ENCODE measurements at regions not wholly inside any gene's neighbourhood (a gene's known extent, or its start where the extent isn't known, plus 50 kb on each side); places are given as distances from the start of the nearest gene placed in this dataset.

- H3K4me3 ChIP-seq (ENCODE audit: low read depth, low read length): no peak overlapping the region
- 64% methylated on average over 3 of the region's 6 CpGs for WGBS (ENCODE audit: insufficient coverage)
- H3K27ac ChIP-seq (ENCODE audit: low read depth, low read length): no peak overlapping the region
- H3K27me3 ChIP-seq (ENCODE audit: control insufficient read depth, insufficient read depth, low read length): no peaks in the 10 kb centered on the region
- H3K36me3 ChIP-seq (ENCODE audit: control insufficient read depth, insufficient read depth, low read length): no peaks in the 10 kb centered on the region
- H3K4me1 ChIP-seq (ENCODE audit: control insufficient read depth, insufficient read depth, low read length): peaks cover 3% of the 10 kb centered on the region
- H3K9me3 ChIP-seq (ENCODE audit: control insufficient read depth, insufficient read depth, low read length): no peaks in the 10 kb centered on the region
- DNase-seq (ENCODE audit: low read depth in 4 of 6, low spot score in 6 of 6): no peak
Observed at GRCh38 chr7:41051062-41051461, 651.8 kb downstream of the INHBA start.

- Histone ChIP-seq H3K9me3 (ENCODE audit: control insufficient read depth, insufficient read depth, low read length) (no peaks in the 10 kb centered on the region), H3K36me3 (ENCODE audit: control insufficient read depth, insufficient read depth, low read length) (no peaks in the 10 kb centered on the region), H3K27ac (ENCODE audit: low read depth, low read length) (no peak overlapping the region), H3K27me3 (ENCODE audit: control insufficient read depth, insufficient read depth, low read length) (no peaks in the 10 kb centered on the region), H3K4me3 (ENCODE audit: low read depth, low read length) (no peak overlapping the region), H3K4me1 (ENCODE audit: control insufficient read depth, insufficient read depth, low read length) (peaks cover 3% of the 10 kb centered on the region)
- DNase-seq (ENCODE audit: low read depth in 4 of 6, low spot score in 6 of 6): no peak
- 88% methylated on average over 2 of the region's 2 CpGs for WGBS (ENCODE audit: insufficient coverage)
Observed at GRCh38 chr7:41048771-41049170, 654.1 kb downstream of the INHBA start.

GRCh38 chr7:41047789-41048191 lies 655.1 kb downstream of the INHBA start:
- Histone ChIP-seq H3K4me3 (ENCODE audit: low read depth, low read length) (no peak overlapping the region), H3K4me1 (ENCODE audit: control insufficient read depth, insufficient read depth, low read length) (peaks cover 3% of the 10 kb centered on the region), H3K9me3 (ENCODE audit: control insufficient read depth, insufficient read depth, low read length) (no peaks in the 10 kb centered on the region), H3K36me3 (ENCODE audit: control insufficient read depth, insufficient read depth, low read length) (no peaks in the 10 kb centered on the region), H3K27me3 (ENCODE audit: control insufficient read depth, insufficient read depth, low read length) (no peaks in the 10 kb centered on the region), H3K27ac (ENCODE audit: low read depth, low read length) (no peak overlapping the region)
- no peak for DNase-seq (ENCODE audit: low read depth in 4 of 6, low spot score in 6 of 6)
- 92% methylated on average over 6 of the region's 9 CpGs for WGBS (ENCODE audit: insufficient coverage)

DNA sequence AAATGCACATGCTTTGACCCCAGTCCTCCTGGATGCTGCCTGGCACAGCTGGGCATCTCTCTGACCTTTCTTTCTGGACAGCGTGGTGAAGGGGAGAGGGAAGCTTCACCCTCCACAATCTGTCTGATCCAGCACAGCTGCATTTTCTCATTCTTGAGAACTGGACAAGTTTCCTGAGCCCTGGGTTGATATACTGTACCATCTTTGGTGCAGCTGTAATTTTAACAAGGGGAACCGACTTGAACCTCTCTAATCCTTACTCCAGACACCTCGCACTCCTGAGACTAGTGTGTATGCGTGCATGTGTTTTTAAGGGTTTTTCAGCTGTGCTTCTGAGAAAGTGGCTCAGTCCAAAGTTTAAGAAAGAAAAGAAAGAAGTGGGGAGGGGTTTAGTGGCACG lies 655.7 kb downstream of the INHBA start:
- Histone ChIP-seq H3K4me1 (ENCODE audit: control insufficient read depth, insufficient read depth, low read length) (peaks cover 3% of the 10 kb centered on the region), H3K4me3 (ENCODE audit: low read depth, low read length) (no peak overlapping the region), H3K27ac (ENCODE audit: low read depth, low read length) (no peak overlapping the region), H3K36me3 (ENCODE audit: control insufficient read depth, insufficient read depth, low read length) (no peaks in the 10 kb centered on the region), H3K27me3 (ENCODE audit: control insufficient read depth, insufficient read depth, low read length) (no peaks in the 10 kb centered on the region), H3K9me3 (ENCODE audit: control insufficient read depth, insufficient read depth, low read length) (no peaks in the 10 kb centered on the region)
- no CpG with 5 or more reads among the region's 5 CpGs for WGBS (ENCODE audit: insufficient coverage)
- DNase-seq (ENCODE audit: low read depth in 4 of 6, low spot score in 6 of 6): no peak

DNA sequence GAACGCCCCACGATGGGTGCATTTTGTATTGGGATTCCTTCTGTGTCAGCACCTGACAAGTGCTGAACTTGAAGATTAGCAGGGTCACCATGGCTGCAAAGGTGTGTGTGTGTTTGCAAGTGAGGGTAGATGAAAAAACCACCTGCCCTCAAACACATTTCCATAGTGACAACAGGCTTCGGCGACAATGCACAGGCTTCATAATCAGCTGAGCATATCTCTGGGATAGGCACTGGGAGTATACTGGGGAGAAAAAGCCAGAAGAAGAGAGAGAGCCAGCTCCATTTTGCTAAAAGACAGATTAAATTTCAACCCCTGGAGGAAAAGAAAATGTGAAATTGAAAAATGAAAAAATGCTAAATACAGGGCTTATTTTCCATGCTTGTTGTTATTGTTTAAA lies 656.1 kb downstream of the INHBA start:
- Histone ChIP-seq H3K4me3 (ENCODE audit: low read depth, low read length) (no peak overlapping the region), H3K9me3 (ENCODE audit: control insufficient read depth, insufficient read depth, low read length) (no peaks in the 10 kb centered on the region), H3K4me1 (ENCODE audit: control insufficient read depth, insufficient read depth, low read length) (peaks cover 3% of the 10 kb centered on the region), H3K27ac (ENCODE audit: low read depth, low read length) (no peak overlapping the region), H3K27me3 (ENCODE audit: control insufficient read depth, insufficient read depth, low read length) (no peaks in the 10 kb centered on the region), H3K36me3 (ENCODE audit: control insufficient read depth, insufficient read depth, low read length) (no peaks in the 10 kb centered on the region)
- no CpG with 5 or more reads among the region's 4 CpGs for WGBS (ENCODE audit: insufficient coverage)
- DNase-seq (ENCODE audit: low read depth in 4 of 6, low spot score in 6 of 6): no peak

GRCh38 chr7:41046221-41046761 lies 656.6 kb downstream of the INHBA start:
- H3K27ac ChIP-seq (ENCODE audit: low read depth, low read length): no peak overlapping the region
- DNase-seq (ENCODE audit: low read depth in 4 of 6, low spot score in 6 of 6): no peak
- H3K36me3 ChIP-seq (ENCODE audit: control insufficient read depth, insufficient read depth, low read length): no peaks in the 10 kb centered on the region
- H3K27me3 ChIP-seq (ENCODE audit: control insufficient read depth, insufficient read depth, low read length): no peaks in the 10 kb centered on the region
- no peaks in the 10 kb centered on the region for H3K4me1 ChIP-seq (ENCODE audit: control insufficient read depth, insufficient read depth, low read length)
- WGBS (ENCODE audit: insufficient coverage): 83% methylated on average over 6 of the region's 7 CpGs
- H3K9me3 ChIP-seq (ENCODE audit: control insufficient read depth, insufficient read depth, low read length): no peaks in the 10 kb centered on the region
- no peak overlapping the region for H3K4me3 ChIP-seq (ENCODE audit: low read depth, low read length)

DNA sequence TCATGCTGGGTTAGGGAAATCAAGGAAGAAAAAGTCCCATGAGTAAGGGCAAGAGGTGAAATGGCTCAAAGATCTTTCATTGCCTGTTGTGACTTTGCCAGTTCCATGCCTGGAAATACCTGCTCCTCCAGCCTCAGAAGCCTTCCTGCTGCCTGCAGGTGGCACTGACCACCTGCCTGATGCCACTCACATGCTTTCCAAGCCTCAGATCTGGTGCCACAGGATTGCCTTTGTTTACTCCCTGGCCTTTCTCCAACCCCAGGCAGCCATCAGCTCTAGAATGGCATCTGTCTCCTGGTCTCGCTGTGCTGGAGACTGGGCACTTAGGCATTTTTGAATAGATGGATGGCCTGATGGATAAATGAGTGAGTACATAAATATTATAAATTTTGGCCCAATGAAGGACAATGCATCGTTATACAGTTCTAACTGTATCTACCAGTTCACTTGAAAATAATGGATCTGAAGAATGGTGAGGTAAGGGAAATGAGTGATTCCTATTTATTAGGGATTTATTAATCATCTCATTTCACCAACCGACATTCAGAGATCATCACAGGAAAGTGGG lies 657.2 kb downstream of the INHBA start:
- H3K4me1 ChIP-seq (ENCODE audit: control insufficient read depth, insufficient read depth, low read length): no peaks in the 10 kb centered on the region
- no peaks in the 10 kb centered on the region for H3K36me3 ChIP-seq (ENCODE audit: control insufficient read depth, insufficient read depth, low read length)
- no peaks in the 10 kb centered on the region for H3K9me3 ChIP-seq (ENCODE audit: control insufficient read depth, insufficient read depth, low read length)
- H3K27me3 ChIP-seq (ENCODE audit: control insufficient read depth, insufficient read depth, low read length): no peaks in the 10 kb centered on the region
- WGBS (ENCODE audit: insufficient coverage): no CpG with 5 or more reads among the region's 3 CpGs
- DNase-seq (ENCODE audit: low read depth in 4 of 6, low spot score in 6 of 6): peak in 1 of 6 donors; percentile 27
- no peak overlapping the region for H3K4me3 ChIP-seq (ENCODE audit: low read depth, low read length)
- H3K27ac ChIP-seq (ENCODE audit: low read depth, low read length): no peak overlapping the region

GRCh38 chr7:41039981-41040380 lies 662.9 kb downstream of the INHBA start:
- Histone ChIP-seq H3K27me3 (ENCODE audit: control insufficient read depth, insufficient read depth, low read length) (no peaks in the 10 kb centered on the region), H3K4me3 (ENCODE audit: low read depth, low read length) (no peak overlapping the region), H3K36me3 (ENCODE audit: control insufficient read depth, insufficient read depth, low read length) (no peaks in the 10 kb centered on the region), H3K9me3 (ENCODE audit: control insufficient read depth, insufficient read depth, low read length) (no peaks in the 10 kb centered on the region), H3K27ac (ENCODE audit: low read depth, low read length) (no peak overlapping the region), H3K4me1 (ENCODE audit: control insufficient read depth, insufficient read depth, low read length) (no peaks in the 10 kb centered on the region)
- DNase-seq (ENCODE audit: low read depth in 4 of 6, low spot score in 6 of 6): no peak
- WGBS (ENCODE audit: insufficient coverage): no CpG with 5 or more reads among the region's 3 CpGs

DNA sequence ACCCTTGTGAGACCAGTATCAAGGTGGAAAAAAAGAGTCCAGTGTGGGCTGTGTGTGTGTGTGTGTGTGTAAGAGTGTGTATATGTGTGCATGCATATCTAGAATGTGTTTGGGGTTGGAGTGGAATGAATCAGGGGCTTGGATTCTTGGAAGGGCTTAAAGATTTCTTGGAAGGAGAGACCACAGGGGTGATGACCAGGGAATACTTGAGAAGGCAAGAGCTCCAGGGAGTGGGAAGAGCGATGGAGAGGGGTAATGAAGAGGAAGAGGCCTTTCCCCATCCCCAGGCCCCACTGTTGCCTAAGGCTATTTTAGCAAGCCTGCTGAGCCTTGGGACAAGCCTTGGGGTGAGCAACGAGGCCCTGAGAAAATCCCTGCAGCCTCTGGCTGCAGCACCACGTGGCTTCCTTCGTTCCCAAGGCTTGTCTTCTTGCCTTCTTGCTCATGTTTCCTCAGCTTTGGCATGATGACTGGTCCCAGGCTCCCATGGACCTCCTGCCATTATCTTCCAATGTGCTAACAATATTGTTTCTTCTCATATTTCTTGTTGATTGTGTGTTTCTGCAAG lies 663.4 kb downstream of the INHBA start:
- H3K27ac ChIP-seq (ENCODE audit: low read depth, low read length): no peak overlapping the region
- no peak for DNase-seq (ENCODE audit: low read depth in 4 of 6, low spot score in 6 of 6)
- no peaks in the 10 kb centered on the region for H3K9me3 ChIP-seq (ENCODE audit: control insufficient read depth, insufficient read depth, low read length)
- H3K4me3 ChIP-seq (ENCODE audit: low read depth, low read length): no peak overlapping the region
- WGBS (ENCODE audit: insufficient coverage): 77% methylated on average over 4 of the region's 4 CpGs
- H3K4me1 ChIP-seq (ENCODE audit: control insufficient read depth, insufficient read depth, low read length): no peaks in the 10 kb centered on the region
- H3K27me3 ChIP-seq (ENCODE audit: control insufficient read depth, insufficient read depth, low read length): no peaks in the 10 kb centered on the region
- no peaks in the 10 kb centered on the region for H3K36me3 ChIP-seq (ENCODE audit: control insufficient read depth, insufficient read depth, low read length)

GRCh38 chr7:41038211-41038610 lies 664.7 kb downstream of the INHBA start:
- no peak overlapping the region for H3K4me3 ChIP-seq (ENCODE audit: low read depth, low read length)
- 80% methylated on average over 4 of the region's 5 CpGs for WGBS (ENCODE audit: insufficient coverage)
- no peak for DNase-seq (ENCODE audit: low read depth in 4 of 6, low spot score in 6 of 6)

More at GRCh38 chr7:41038211-41038610, 664.7 kb downstream of the INHBA start:
- Histone ChIP-seq H3K27ac (ENCODE audit: low read depth, low read length) (no peak overlapping the region), H3K36me3 (ENCODE audit: control insufficient read depth, insufficient read depth, low read length) (no peaks in the 10 kb centered on the region), H3K9me3 (ENCODE audit: control insufficient read depth, insufficient read depth, low read length) (no peaks in the 10 kb centered on the region), H3K27me3 (ENCODE audit: control insufficient read depth, insufficient read depth, low read length) (no peaks in the 10 kb centered on the region), H3K4me1 (ENCODE audit: control insufficient read depth, insufficient read depth, low read length) (no peaks in the 10 kb centered on the region)
